NCI-H748 (cell line): ENCODE measurements at regions not wholly inside any gene's neighbourhood (a gene's known extent, or its start where the extent isn't known, plus 50 kb on each side); places are given as distances from the start of the nearest gene placed in this dataset.

Experiments
- DNase-seq: peaks from one replicate; lab custom pipeline; 2025; ENCODE audit not compliant: unreplicated experiment; lab: John Stamatoyannopoulos, UW

DNA sequence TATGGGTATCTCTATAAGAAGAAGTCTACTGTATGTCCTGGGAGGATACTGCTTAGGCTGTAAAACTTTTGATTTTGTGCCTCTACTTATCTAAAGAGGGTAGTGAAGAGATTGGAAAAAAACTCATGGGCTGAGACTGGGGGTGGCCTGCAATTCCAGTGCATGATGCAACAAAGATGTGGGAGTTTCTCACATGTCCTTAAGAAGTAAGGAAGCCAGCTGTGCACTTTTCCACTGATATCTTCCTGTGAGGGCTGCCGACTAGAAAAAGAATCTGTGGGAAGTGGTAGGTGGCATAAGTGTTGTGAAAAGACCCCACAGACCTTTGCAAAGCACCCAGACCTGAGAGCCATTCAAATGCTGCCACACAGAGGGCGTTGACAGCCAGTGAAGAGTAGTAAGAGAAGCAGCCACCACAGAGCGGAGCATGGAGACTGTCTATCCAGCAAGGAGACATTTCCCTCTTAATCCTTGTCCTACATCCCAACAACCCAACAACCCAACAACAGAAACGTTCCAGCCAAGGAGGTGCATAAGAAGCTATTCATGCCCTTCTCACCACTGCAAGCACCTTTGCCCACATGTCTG, 65.1 kb downstream of the PFDN4 start:
- DNase-seq, result no peak

GRCh38 chr20:54275359-54276111, 67.6 kb downstream of the PFDN4 start:
- no peak for DNase-seq

DNA sequence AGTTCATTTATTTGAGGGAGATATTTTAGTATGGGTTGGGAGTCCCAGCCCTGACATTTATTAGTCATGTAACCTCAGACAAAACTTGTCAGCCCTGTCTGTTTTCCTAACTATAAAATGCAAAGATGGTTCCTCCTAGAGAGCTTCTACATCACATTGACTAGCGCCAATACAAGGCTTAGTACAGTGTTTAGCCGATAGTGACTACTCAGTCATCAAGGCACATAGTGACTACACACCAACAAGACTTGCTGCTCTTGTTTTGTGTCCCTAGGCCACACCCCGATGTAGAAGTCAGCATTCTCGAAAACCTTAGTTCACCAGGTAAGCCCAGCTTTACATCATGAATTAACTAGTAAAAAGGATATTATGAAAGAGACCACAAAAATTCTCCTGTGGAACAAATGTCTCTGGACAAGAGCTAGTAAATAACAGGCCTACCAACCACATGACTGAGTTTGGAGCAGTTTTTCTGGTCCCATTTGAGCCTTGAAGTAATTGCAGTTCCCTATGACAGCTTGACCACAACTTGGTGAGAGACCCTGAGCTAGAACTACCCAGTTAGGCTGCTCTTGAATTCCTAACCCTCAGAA, 68.8 kb downstream of the PFDN4 start:
- DNase-seq, result no peak

DNA sequence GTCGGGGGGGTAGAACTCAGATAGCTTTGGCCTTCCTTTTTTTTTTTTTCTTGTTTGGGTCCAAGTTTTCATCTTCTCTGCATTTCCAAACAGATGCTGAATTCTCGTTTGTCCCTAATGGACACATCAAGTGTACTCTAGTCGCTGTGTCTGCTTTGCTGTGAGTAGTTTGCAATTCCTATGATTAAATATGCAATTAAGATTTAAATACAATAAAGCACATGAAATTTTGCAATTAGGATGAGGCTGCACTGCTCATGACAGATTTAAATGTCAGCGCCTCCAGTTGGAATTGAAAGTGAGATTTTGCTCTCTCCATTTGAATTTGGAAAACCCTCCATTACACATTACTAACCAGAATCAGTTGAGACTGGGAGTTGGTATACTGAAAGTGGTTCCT, 70.4 kb downstream of the PFDN4 start:
- no peak for DNase-seq

GRCh38 chr20:54282625-54283024, 74.7 kb downstream of the PFDN4 start:
- DNase-seq, result no peak

GRCh38 chr20:54283253-54283652, 75.4 kb downstream of the PFDN4 start:
- DNase-seq, result no peak

DNA sequence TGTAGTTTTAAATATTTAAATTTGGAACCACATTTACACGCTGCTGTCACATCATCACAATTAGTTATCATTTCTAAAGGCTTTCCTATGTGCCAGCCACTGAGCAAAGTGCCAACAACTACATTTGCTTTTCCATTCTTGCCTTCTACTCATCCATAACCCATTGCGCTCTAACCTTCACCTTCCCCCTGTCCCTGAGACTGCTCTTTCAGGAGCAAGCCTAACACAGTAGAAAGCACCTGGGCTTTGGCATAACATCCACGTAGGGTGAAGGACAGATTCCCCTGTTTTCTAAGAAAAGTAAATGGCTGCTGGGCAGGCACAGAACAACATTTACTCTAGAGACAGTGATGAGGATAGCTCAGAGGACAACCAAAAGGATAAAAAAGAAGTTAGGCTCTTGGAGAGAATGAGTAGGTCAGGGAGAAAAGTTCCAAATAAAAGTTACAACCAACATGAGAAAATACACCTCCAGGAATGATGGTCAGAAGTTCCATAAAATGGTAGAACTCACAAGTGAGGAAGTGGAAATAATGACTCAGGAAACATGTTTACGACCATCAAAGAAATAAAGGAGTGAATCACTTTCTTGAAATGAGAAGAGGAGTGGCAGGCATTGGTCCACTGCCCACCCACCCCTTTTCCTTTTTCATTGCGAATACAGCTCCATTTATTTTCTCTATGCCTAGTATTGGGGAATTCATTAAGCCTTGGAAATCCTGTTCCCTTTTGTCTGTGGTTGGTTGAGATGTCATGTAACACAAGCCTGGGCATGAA, 77.2 kb downstream of the PFDN4 start:
- DNase-seq, result no peak

DNA sequence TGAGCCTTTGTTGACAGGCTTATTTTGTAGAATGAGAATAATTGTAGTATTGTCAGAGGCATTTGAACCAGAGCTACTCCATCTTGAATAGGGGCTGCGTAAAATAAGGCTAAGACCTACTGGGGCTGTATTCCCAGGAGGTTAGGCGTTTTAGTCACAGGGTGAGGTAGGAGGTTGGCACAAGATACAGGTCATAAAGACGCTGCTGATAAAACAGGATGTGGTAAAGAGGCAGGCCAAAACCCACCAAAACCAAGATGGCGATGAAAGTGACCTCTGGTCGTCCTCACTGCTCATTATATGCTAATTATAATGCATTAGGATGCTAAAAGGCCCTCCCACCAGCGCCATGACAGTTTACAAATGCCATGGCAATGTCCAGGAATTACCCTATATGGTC, 82.7 kb downstream of the PFDN4 start:
- no peak for DNase-seq

- DNase-seq, result no peak
Measured at GRCh38 chr20:54291339-54292010, 83.6 kb downstream of the PFDN4 start.

GRCh38 chr20:54292185-54292584, 84.3 kb downstream of the PFDN4 start:
- no peak for DNase-seq

DNA sequence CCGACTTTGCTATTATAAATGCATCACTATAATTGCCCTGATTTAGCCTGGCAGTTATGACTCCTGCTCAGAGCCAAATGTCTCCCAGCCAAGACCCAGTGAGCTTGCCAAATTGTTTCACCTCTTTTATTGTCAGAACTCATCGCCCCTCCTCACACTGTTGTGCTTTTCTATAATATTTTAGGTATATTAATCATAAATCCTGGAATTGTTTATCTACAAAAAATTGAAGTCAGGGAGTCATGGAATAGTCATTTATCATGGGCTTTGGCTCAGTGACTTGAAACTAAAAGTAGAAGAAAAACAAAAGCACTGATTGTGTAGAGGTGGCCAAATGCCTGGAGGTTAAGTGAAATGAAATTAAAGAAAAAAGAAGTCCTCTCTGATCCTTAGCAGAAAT, 85.6 kb downstream of the PFDN4 start:
- no peak for DNase-seq

- DNase-seq, result no peak
Measured at GRCh38 chr20:54294094-54294493, 86.2 kb downstream of the PFDN4 start.

- DNase-seq, result no peak
Measured at GRCh38 chr20:54295686-54296085, 87.8 kb downstream of the PFDN4 start.

DNA sequence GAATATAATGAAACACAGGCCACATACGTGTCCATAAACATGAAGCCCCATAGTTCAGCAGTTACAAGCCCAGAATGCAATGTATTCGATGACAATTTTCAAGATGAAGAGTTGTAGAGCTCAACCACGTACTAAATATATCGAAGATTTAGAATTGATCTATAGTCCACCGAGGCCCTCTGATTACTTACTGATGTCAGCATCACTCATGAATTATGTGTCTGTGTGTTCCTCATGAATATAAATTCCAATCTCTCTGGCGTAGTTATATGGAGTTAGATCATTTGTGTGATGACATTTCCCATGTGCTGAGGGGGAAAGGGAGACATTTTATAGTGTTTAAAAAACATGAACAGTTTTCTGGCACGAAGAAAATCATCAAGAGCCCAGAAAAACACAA, 97.5 kb downstream of the PFDN4 start:
- DNase-seq, result no peak

DNA sequence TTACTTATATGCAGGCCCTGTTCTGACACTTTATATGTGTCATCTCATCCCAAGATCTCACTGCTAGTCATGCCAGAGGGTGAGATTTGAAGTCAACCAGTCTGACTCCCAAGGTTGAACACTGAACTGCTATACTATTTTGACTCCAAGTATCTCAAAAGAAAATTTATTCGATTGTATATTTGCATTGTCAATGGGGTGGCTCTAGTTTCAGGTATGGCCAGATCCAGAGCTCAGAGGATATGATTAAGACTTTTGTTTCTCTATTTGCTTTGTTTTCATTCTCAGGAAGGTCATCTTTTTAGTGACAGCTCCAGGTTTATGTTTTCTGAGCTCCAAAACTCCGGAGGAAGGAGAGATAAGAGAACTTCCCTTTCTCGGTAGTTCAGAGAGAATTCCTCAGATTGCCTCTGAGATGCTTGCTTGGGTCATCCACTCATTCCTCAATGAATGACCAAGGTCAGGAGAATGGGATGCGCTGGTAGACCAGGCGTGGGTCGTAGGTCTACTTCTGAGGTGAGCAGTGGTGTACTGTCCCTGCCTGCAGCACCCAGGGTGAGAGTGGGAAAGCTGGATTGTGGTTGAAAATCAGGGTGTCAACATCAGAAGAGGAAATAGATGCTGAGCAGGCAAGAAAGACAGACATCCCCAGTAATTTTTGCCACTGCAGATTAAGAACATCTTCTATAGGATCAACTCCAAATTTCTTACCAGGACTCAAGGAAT, 99.3 kb downstream of the PFDN4 start:
- no peak for DNase-seq

- no peak for DNase-seq
Measured at GRCh38 chr20:54308804-54309203, 100.9 kb downstream of the PFDN4 start.

DNA sequence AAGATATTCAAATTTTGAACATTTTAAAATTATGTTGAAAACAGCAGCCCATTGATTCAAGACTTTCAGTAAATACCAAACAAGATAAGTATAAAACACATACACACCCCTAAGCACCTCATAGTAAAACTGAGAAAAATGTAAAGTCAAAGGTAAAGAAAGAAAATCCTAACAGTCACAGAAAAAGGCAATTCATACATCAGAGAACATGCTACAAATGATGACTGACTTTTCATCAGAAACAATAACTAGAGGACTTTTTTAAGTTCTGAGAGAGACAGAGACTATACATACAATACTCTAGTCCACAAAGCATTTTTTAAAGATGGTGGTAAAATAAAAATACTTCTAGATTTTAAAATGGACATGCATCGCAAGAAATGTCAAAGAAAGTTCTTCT, 111.0 kb downstream of the PFDN4 start:
- DNase-seq, result no peak

DNA sequence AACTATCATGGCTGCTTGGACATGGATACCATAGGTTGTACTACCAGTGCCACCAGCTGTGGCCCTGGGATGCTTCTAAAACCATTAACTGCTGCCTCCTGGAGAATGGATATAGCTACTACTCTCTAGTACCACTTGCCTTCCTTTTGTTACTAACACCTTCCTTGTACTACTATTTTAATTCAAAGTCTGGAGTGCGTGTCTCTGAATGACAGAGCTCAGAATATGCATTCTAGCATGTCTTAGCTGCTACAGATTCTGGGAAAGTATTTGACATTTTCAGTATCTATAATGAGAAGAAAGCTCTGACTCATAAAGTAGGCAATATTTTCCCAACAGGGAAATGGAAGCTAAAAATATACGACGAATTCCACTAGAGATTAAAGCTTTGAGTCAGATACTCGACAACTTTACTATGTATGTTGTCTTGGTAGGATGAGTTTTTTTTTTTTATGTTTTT, 112.3 kb downstream of the PFDN4 start:
- no peak for DNase-seq

DNA sequence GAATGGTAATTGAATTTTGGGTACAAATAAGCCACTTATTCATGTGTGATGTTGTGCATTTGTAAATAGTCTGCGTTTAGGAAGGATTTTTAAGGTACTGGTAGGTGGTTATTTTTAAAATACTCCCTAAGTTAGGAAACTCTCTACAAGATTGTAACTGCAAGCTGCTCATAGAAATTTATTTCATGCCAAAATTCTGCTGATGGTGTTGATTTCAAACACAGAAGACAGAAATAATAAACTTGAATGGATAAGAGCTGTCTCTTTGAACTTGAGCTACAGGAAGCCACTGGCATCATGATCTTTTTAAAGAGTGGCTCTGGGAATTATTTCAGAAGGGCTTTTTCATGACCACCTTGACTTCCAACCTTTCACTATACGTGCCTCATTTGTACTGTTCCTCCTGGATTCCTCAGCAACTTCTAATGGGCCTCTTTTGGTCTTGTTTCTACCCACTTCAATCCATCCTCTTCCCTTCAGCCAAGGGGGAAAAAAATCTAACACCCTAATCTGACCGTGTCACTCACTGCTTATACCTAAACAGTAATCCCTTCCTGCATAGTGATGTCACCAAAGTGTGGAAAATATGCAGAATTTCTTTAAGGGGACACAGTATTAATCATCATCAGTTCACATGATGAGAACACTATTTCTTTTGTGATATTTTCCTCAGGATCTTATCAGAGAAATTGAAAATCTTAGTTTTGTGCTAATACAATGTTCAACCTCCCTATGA, 113.6 kb downstream of the PFDN4 start:
- DNase-seq, result no peak

DNA sequence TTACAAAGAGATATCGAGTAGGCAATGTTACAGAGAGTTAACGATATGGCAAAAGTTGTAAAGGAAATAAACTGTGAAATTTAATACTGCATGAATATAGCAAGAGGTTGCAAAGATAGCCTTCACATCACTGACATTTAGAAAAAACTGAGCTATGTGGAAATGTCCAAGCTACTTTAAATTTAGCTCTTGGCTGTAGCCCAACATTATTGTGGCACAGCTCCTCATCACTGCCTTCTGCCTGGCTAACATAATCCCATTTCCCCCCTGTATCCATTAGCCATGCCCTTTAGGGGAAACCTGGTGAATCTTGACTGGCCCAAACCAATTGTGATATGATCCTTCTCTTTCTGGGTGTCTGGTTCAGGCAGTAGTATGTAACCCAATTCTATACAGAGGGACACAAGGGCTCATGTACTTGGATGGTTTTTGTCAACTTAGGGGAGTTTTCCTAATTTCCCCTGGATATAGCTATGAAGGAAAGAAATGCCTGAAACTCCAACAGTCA, 115.4 kb downstream of the PFDN4 start:
- DNase-seq, result no peak
